SU-DHL-6 (cell line): ENCODE measurements at regions not wholly inside any gene's neighbourhood (a gene's known extent, or its start where the extent isn't known, plus 50 kb on each side); places are given as distances from the start of the nearest gene placed in this dataset.
"Not testable (repeated sequence)": the region's sequence is repeated elsewhere in the genome, so short reads cannot be mapped to it uniquely, and the experiment has no call there.

Experiments
- H2AFZ ChIP-seq: fragments of 200-600 bp; sonication (generic); 2 replicates; pipeline ENCODE4 v1.6.1; 2014; ENCODE audit warnings: low read depth, mild to moderate bottlenecking, moderate library complexity, mixed read lengths, antibody characterized with exemption, low read length; ENCODE audit not compliant: severe bottlenecking
- H3F3A ChIP-seq: fragments of 200-600 bp; shearing (Covaris generic); 2 replicates; pipeline ENCODE4 v1.6.0; 2016; ENCODE audit warnings: antibody characterized with exemption, mild to moderate bottlenecking; ENCODE audit not compliant: insufficient read depth
- H3K27ac ChIP-seq: fragments of 200-600 bp; sonication (generic); 2 replicates; pipeline ENCODE4 v1.5.1; 2016; ENCODE audit warnings: low read depth, mild to moderate bottlenecking, low read length, moderate library complexity, mixed read lengths
- H3K27me3 ChIP-seq: fragments of 200-600 bp; sonication (generic), shearing (Covaris generic); 2 replicates; pipeline ENCODE4 v1.6.0; 2014; ENCODE audit warnings: mild to moderate bottlenecking, low read length
- H3K36me3 ChIP-seq: fragments of 200-600 bp; sonication (generic); 2 replicates; pipeline ENCODE4 v1.6.1; 2014; ENCODE audit warnings: mild to moderate bottlenecking, low read length, mixed read lengths
- H3K4me2 ChIP-seq: fragments of 300-600, 200-600 bp; shearing (Covaris generic), sonication (generic); 2 replicates; pipeline ENCODE4 v1.6.0; 2014; ENCODE audit warnings: low read length, low read depth, mild to moderate bottlenecking; ENCODE audit not compliant: poor library complexity, severe bottlenecking
- H3K4me3 ChIP-seq: fragments of 200-600 bp; sonication (generic); 2 replicates; pipeline ENCODE4 v1.5.1; 2014; ENCODE audit warnings: antibody characterized with exemption, low read length, mild to moderate bottlenecking, mixed read lengths; ENCODE audit not compliant: insufficient read depth, poor library complexity, severe bottlenecking
- H3K79me2 ChIP-seq: fragments of 200-600 bp; sonication (generic); 2 replicates; pipeline ENCODE4 v1.6.1; 2014; ENCODE audit warnings: mild to moderate bottlenecking, low read length, moderate library complexity; ENCODE audit not compliant: insufficient read depth
- H3K9ac ChIP-seq: fragments of 200-600 bp; sonication (generic); 2 replicates; pipeline ENCODE4 v1.7.0; 2014; ENCODE audit warnings: mild to moderate bottlenecking, low read length
- H3K9me2 ChIP-seq: fragments of 200-600 bp; sonication (generic); replicated peaks from 2 replicates; pipeline ENCODE4 v1.6.1; 2014; ENCODE audit warnings: low read length; ENCODE audit not compliant: insufficient read depth
- H3K9me3 ChIP-seq: fragments of 200-600 bp; sonication (generic); 2 replicates; pipeline ENCODE4 v1.6.1; 2014; ENCODE audit warnings: low read length, mixed read lengths; ENCODE audit not compliant: insufficient read depth
- H4K20me1 ChIP-seq: fragments of 200-600 bp; sonication (generic); 2 replicates; pipeline ENCODE4 v1.6.1; 2014; ENCODE audit warnings: low read depth, mild to moderate bottlenecking, antibody characterized with exemption, low read length, moderate library complexity, mixed read lengths
- CTCF ChIP-seq: fragments of 200-600 bp; sonication (generic); IDR thresholded peaks from one replicate; pipeline ENCODE4 v1.5.1; 2017; ENCODE audit warnings: antibody characterized with exemption, mild to moderate bottlenecking, low read length, moderate library complexity; ENCODE audit not compliant: insufficient read depth, poor library complexity, severe bottlenecking
- EZH2phosphoT487 ChIP-seq: fragments of 200-600 bp; sonication (generic), shearing (Covaris generic); conservative IDR thresholded peaks from 2 replicates; pipeline ENCODE4 v1.6.1; 2018; ENCODE audit warnings: mild to moderate bottlenecking, antibody characterized with exemption, low read length, moderate library complexity, mixed read lengths

DNA sequence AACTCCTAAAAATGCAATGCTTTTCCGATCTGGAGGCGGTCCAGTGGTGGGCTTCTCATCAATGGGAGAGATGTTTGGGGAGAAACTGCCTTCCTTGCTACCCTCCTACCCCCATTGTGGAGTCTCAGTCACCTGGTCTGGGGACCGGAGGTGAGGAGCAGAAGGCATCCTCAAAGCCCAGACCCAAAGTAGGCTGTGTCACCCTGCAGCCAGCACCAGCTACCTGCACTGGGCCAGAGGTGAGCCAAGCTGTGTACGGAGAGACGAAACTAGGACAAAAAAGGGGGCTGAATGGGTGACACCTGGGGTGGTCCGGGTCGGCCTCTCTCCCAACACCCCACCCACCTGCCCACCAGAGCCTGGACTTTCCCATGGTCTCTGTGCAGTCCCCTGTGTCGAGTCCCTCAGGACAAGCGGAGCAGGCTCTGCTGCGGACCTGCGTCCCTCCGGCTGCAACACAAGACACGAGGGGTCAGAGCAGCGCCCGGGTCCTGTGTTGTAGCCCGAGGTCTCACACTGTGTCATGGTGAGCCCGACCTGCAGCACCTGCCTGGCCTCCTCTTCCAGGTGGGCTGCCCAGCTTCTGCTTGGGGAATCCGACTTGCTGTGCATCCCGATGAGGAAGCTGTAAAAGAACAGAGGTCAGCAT, 68.0 kb upstream of the RMP24 start:
- TF ChIP-seq EZH2phosphoT487 (no peak), CTCF (no peak)
- Histone ChIP-seq H3K9me3 (no peaks in the 10 kb centered on the region), H3K36me3 (no peaks in the 10 kb centered on the region), H3F3A (no peaks in the 10 kb centered on the region), H2AFZ (no peak overlapping the region), H3K79me2 (no peaks in the 10 kb centered on the region), H3K27ac (no peak overlapping the region), H3K4me2 (no peak overlapping the region), H3K27me3 (no peaks in the 10 kb centered on the region), H3K9me2 (no peaks in the 10 kb centered on the region), H3K4me3 (no peak overlapping the region), H3K9ac (no peak overlapping the region), H4K20me1 (no peaks in the 10 kb centered on the region)

DNA sequence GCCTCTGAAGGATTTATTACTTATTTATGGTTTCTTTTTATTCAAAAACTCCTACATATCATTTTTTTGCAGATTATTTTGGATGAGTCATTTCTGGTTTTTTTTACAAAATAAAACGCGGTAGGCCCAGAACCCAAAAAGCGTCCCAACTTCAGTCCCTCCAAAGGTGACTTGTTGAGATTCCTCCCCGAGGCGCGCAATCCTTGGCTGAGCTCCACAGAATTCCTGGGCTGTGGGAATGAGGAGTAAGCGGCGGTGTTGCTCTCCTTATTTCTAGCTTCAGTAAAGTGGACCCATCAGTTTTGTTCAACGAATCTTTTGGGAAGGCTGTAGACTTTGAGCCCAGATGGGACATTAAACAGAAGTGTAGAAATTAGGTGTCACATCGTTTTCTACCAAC, 67.0 kb upstream of the RMP24 start:
- Histone ChIP-seq H2AFZ (no peak overlapping the region), H3K9me2 (no peaks in the 10 kb centered on the region), H3F3A (no peaks in the 10 kb centered on the region), H3K9ac (no peak overlapping the region), H3K27ac (no peak overlapping the region), H3K9me3 (no peaks in the 10 kb centered on the region), H3K4me3 (no peak overlapping the region), H4K20me1 (no peaks in the 10 kb centered on the region), H3K36me3 (no peaks in the 10 kb centered on the region), H3K4me2 (no peak overlapping the region), H3K79me2 (no peaks in the 10 kb centered on the region), H3K27me3 (no peaks in the 10 kb centered on the region)
- TF ChIP-seq CTCF: no peak
- TF ChIP-seq EZH2phosphoT487: no peak

GRCh38 chr18:35906291-35906690, 66.2 kb upstream of the RMP24 start:
- H3F3A ChIP-seq, H2AFZ ChIP-seq, H3K36me3 ChIP-seq, H3K4me3 ChIP-seq, H3K9me2 ChIP-seq, H3K4me2 ChIP-seq, H3K9ac ChIP-seq, H3K27ac ChIP-seq, H4K20me1 ChIP-seq, H3K27me3 ChIP-seq, H3K9me3 ChIP-seq, H3K79me2 ChIP-seq: not testable (repeated sequence)

GRCh38 chr18:35910327-35910726, 62.2 kb upstream of the RMP24 start:
- Histone ChIP-seq H3F3A (no peaks in the 10 kb centered on the region), H3K27me3 (no peaks in the 10 kb centered on the region), H3K9ac (no peak overlapping the region), H3K79me2 (no peaks in the 10 kb centered on the region), H3K27ac (no peak overlapping the region), H3K4me3 (no peak overlapping the region), H3K36me3 (no peaks in the 10 kb centered on the region), H3K4me2 (no peak overlapping the region), H4K20me1 (no peaks in the 10 kb centered on the region), H2AFZ (no peak overlapping the region), H3K9me2 (no peaks in the 10 kb centered on the region), H3K9me3 (no peaks in the 10 kb centered on the region)
- TF ChIP-seq EZH2phosphoT487 (no peak), CTCF (no peak)
